Spleen (tissue), 11 donors: ENCODE measurements at regions not wholly inside any gene's neighbourhood (a gene's known extent, or its start where the extent isn't known, plus 50 kb on each side); places are given as distances from the start of the nearest gene placed in this dataset.

Experiments
- DNase-seq: peaks from one replicate; pipeline ENCODE4 v3.0.0-alpha.2; 2020
- H3K27ac ChIP-seq, 8 donors: fragments of 200-600 bp; sonication (generic) in 7 of 8; 1 replicate in 4 of 8; 2 replicates in 4 of 8; pipeline versions ENCODE4 v1.5.0 to v1.8.0; 2016 to 2021; ENCODE audit warnings: inconsistent platforms in 4 of 8, mild to moderate bottlenecking in 4 of 8, moderate library complexity in 1 of 8
- H3K27me3 ChIP-seq, 7 donors: fragments of 200-600 bp; sonication (generic) in 6 of 7; replicated peaks in 1 of 7; 1 replicate in 4 of 7; 2 replicates in 3 of 7; pipeline versions ENCODE4 v1.5.0 to v1.8.0; 2016 to 2021; ENCODE audit warnings: inconsistent platforms in 3 of 7, mild to moderate bottlenecking in 1 of 7
- H3K36me3 ChIP-seq, 6 donors: fragments of 200-600 bp; sonication (generic) in 5 of 6; 1 replicate in 4 of 6; 2 replicates in 2 of 6; pipeline versions ENCODE4 v1.5.0 to v1.8.0; 2016 to 2021; ENCODE audit warnings: inconsistent platforms in 2 of 6
- H3K4me1 ChIP-seq, 6 donors: fragments of 200-600 bp; sonication (generic) in 5 of 6; 1 replicate in 3 of 6; 2 replicates in 3 of 6; pipeline versions ENCODE4 v1.5.0 to v1.8.0; 2016 to 2021; ENCODE audit warnings: inconsistent platforms in 3 of 6
- H3K4me3 ChIP-seq, 8 donors: fragments of 200-600 bp; sonication (generic) in 7 of 8; 1 replicate in 4 of 8; 2 replicates in 4 of 8; pipeline versions ENCODE4 v1.5.0 to v1.8.0; 2016 to 2021; ENCODE audit warnings: inconsistent platforms in 4 of 8, mild to moderate bottlenecking in 4 of 8, moderate library complexity in 2 of 8
- H3K9me3 ChIP-seq, 8 donors: fragments of 200-600 bp; sonication (generic) in 7 of 8; 1 replicate in 4 of 8; 2 replicates in 4 of 8; pipeline versions ENCODE4 v1.5.0 to v1.8.0; 2016 to 2021; ENCODE audit warnings: inconsistent platforms in 4 of 8
- CTCF ChIP-seq, 11 experiments: fragments of 200-600 bp in 7 of 11; fragments of 450-650 bp in 4 of 11; sonication (generic) in 4 of 11; IDR thresholded peaks in 8 of 11; conservative IDR thresholded peaks in 3 of 11; 1 replicate in 7 of 11; 2 replicates in 4 of 11; pipeline versions ENCODE4 v1.4.0 to v1.8.0; 2016 to 2021; ENCODE audit warnings: antibody characterized with exemption in 11 of 11, inconsistent platforms in 4 of 11, mild to moderate bottlenecking in 1 of 11
- POLR2A ChIP-seq, 3 donors: fragments of 450-650 bp; IDR thresholded peaks; one replicate each; pipeline ENCODE4 v1.5.1; 2017; ENCODE audit warnings: antibody characterized with exemption in 3 of 3, mild to moderate bottlenecking in 1 of 3
- POLR2AphosphoS5 ChIP-seq, 3 donors: sonication (generic); formaldehyde crosslinking; IDR thresholded peaks; one replicate each; pipeline ENCODE4 v1.5.1; 2017; ENCODE audit warnings: antibody characterized with exemption in 3 of 3
- WGBS, 5 donors: extraction: QIAGEN DNeasy Blood & Tissue Kit in 3 of 5; methylation state at CpG; one replicate each; pipeline versions ENCODE4 v1.1.5 to v1.1.7; 2013 to 2018; 5-methylcytosine and 5-hydroxymethylcytosine counted together
- intact Hi-C: fragments of 100-400 bp; cut with DNase I; formaldehyde crosslinking; loops from one replicate; pipeline ENCODE4 v1.15.0; 2023; ENCODE audit warnings: low total_unique reads
- donor health status: healthy with polysubstance abuse.
- donor health status: DM: no; HTN: no; CAD: no; lungs with moderate emphysema.
- donor health status: DM: no; HTN: no; CAD: no.
- donor health status: Bipolar disorder and iron deficiency.
- donor health status: healthy.
- donor health status: DM: no; HTN: no; CAD: no.
- donor health status: DM: yes; HTN: yes; CAD: no.

- Histone ChIP-seq H3K27me3 (no peaks in the 10 kb centered on the region), H3K4me1 (no peaks in the 10 kb centered on the region), H3K27ac (no peak overlapping the region), H3K36me3 (no peaks in the 10 kb centered on the region), H3K9me3 (peaks cover 0 to 6% (median 0%) of the 10 kb centered on the region in 8 donors), H3K4me3 (no peak overlapping the region)
- DNase-seq = no peak
- WGBS, 5 donors = 90 to 97% (median 93%) methylated on average over 5 of the region's 5 CpGs
- no peak for TF ChIP-seq POLR2AphosphoS5 (IDR thresholded peaks at IDR 0.05)
- TF ChIP-seq CTCF (IDR thresholded peaks at IDR 0.05 in 8 of 11, conservative IDR thresholded peaks at IDR 0.05 in 3 of 11) = no peak
- intact Hi-C loops = no loop called here
These were observed 242.8 kb upstream of the SGCG start for GRCh38 chr13:22937953-22938352.

- Histone ChIP-seq H3K27me3 (no peaks in the 10 kb centered on the region), H3K27ac (no peak overlapping the region), H3K4me1 (no peaks in the 10 kb centered on the region), H3K9me3 (peaks cover 0 to 6% (median 0%) of the 10 kb centered on the region in 8 donors), H3K4me3 (no peak overlapping the region), H3K36me3 (no peaks in the 10 kb centered on the region)
- intact Hi-C loops = no loop called here
- no peak for DNase-seq
- TF ChIP-seq POLR2AphosphoS5 (IDR thresholded peaks at IDR 0.05) (no peak), CTCF (IDR thresholded peaks at IDR 0.05 in 8 of 11, conservative IDR thresholded peaks at IDR 0.05 in 3 of 11) (no peak), POLR2A (IDR thresholded peaks at IDR 0.05) (no peak)
- WGBS, 5 donors = 89 to 97% (median 93%) methylated on average over 21 to 22 of the region's 22 CpGs
These were observed 242.2 kb upstream of the SGCG start for GRCh38 chr13:22938576-22938975.

- H3K4me3 ChIP-seq = no peak overlapping the region
- no peaks in the 10 kb centered on the region for H3K27me3 ChIP-seq
- H3K27ac ChIP-seq = no peak overlapping the region
- intact Hi-C loops = no loop called here
- TF ChIP-seq POLR2A (IDR thresholded peaks at IDR 0.05) (no peak), POLR2AphosphoS5 (IDR thresholded peaks at IDR 0.05) (no peak), CTCF (IDR thresholded peaks at IDR 0.05 in 8 of 11, conservative IDR thresholded peaks at IDR 0.05 in 3 of 11) (no peak)
- DNase-seq = no peak
- H3K9me3 ChIP-seq = peaks cover 0 to 6% (median 0%) of the 10 kb centered on the region in 8 donors
- no peaks in the 10 kb centered on the region for H3K36me3 ChIP-seq
- H3K4me1 ChIP-seq = no peaks in the 10 kb centered on the region
- 75 to 81% (median 78%) methylated on average over 3 of the region's 3 CpGs for WGBS, 5 donors
These were observed 241.6 kb upstream of the SGCG start for GRCh38 chr13:22939157-22939556.

- intact Hi-C loops = no loop called here
- 81 to 85% (median 83%) methylated on average over 6 to 11 of the region's 11 CpGs for WGBS, 5 donors
- H3K4me1 ChIP-seq = no peaks in the 10 kb centered on the region
- peaks cover 0 to 6% (median 0%) of the 10 kb centered on the region in 8 donors for H3K9me3 ChIP-seq
- DNase-seq = peak; percentile 71
- no peak for TF ChIP-seq CTCF (IDR thresholded peaks at IDR 0.05 in 8 of 11, conservative IDR thresholded peaks at IDR 0.05 in 3 of 11)
- TF ChIP-seq POLR2A (IDR thresholded peaks at IDR 0.05) = no peak
- no peak for TF ChIP-seq POLR2AphosphoS5 (IDR thresholded peaks at IDR 0.05)
- H3K36me3 ChIP-seq = no peaks in the 10 kb centered on the region
- H3K27me3 ChIP-seq = no peaks in the 10 kb centered on the region
- no peak overlapping the region for H3K27ac ChIP-seq
- no peak overlapping the region for H3K4me3 ChIP-seq
These were observed 240.6 kb upstream of the SGCG start for GRCh38 chr13:22940090-22940710.
